HS-27A (cell line): ENCODE measurements at regions not wholly inside any gene's neighbourhood (a gene's known extent, or its start where the extent isn't known, plus 50 kb on each side); places are given as distances from the start of the nearest gene placed in this dataset.

Experiments used
- DNase-seq: peaks from one replicate; pipeline ENCODE4 v3.0.0-alpha.2; 2012; ENCODE audit warnings: low read depth, missing footprints

- DNase-seq, result no peak
These were observed 95.6 kb downstream of the RASSF10 start for GRCh38 chr11:13104619-13105236.

DNA sequence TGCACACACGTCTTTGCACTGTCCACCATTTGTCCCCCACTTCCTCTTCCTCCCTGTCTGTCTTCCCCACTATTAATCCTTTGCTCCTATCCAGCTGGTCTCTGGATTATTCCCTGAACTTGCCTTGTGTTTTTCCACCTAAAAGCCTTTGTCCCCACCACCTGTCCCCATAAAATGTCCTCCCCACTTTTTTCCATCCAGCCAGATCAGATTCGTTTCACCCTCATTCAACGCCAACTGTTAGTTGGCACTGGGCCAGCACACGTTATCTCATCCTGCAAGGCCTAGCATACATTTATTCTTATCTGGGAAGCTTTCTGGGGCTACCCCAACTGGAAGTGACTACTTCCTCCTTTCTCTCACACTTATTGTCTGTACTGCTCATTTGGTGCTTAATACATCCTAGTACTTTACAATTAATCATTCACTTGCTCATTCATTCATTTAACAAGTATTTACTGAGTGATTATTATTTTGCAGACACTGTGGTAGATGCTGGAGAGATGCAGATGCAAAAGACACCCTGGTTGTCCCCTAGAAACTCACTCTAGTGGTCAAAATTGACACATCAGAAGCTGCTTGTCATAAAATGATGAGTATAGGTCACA, 96.2 kb downstream of the RASSF10 start:
- DNase-seq, result no peak

DNA sequence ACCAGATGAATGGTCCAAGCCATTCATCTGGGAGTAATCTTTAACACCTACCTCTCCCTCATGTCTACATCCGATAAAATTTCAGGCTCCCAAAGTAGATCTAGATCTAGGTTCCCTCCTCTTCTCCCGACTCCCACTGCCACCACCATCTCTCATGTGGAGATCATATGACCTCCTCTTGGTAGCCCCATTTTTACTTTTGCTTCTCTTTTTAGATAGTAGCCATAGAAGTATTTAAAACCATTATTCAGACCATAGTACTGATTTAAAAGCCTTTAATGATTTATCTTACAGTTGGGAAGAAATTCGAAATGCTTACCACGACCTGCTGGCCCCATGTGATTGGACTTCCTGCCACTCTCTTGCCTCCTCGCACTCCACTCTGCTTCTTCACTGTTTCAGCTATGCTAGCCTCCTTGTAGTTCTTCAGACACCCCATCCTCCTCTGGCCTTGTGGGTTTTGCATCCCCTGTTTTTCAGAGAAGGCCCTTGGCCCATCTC, 98.5 kb downstream of the RASSF10 start:
- no peak for DNase-seq

DNA sequence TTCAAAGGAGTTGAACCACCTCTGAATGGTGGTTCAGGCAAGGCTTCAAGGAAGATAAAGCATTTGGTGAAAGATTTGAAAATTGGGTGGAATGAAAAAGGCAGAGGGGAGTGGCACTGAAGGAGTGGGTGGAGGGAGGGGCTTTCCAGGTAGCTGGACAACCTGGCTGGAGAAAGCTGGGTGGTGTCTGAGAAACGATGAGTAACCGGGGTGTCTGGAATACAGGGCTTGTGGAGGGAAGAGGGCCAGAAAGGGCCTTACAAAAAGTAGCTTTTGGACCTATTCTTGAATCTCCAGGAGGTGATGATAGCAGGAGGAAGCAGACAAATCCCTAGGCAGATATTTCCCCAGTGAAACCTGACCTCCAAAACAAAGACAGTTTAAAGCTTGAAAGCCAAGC, 99.3 kb downstream of the RASSF10 start:
- DNase-seq, result no peak

GRCh38 chr11:13109616-13110015, 100.5 kb downstream of the RASSF10 start:
- DNase-seq, result no peak

DNA sequence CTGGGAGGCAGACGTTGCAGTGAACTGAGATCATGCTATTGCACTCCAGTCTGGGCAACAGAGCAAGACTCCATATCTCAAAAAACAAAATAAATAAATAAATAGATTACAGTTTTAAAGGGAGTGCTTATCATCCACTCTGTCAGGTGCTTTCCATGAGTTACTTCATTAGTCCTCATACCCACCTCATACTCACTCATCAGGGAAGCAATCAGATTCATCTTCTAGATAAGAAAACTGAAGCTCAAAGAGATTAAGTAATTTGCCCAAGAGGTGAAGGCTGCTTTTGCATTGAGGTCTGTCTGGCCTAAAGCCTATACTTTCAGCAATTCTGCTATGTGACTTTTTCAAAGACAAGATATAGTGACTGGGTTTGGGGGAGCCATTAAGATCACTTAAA, 101.0 kb downstream of the RASSF10 start:
- no peak for DNase-seq

DNA sequence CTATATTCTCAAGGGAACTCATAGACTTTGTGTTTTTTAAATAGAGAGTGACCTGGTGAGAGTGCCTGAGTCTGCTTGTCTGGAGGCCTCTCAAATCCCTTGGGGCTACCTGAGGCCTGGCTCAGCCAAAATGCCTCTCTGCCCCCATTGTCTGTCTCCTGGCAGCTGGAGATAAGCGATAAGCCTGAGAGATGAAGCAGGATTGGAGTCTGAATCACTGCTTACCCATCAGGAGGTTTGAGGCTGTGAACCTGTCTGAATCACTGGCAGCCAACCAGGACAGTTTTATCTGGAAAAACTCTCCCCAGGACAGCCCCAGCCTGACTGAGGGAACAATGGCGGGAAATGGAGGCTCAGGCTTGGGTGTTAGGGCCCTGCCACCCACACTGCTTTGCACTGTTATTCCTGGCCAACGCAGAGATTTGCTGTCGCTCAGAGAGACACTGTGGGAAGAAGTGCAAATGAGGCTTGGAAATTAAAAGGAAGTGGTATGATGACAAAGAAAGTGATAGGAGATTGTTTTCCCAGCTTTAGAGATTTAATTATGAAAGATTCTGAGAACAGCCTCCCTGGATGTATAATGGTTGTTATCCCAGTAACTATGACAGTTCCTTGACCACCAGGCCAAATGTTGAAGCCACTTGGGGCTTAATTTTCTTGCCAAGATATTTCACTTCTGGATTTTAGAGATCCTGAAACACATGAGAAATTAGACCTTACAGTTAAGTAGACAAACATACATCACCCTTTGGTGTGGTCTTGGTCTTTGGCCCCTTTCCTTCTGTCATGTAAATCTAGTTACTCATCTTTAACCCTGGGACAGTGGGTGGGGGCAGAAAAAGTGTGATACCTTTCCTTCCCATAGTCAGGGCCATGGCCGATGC, 102.1 kb downstream of the RASSF10 start:
- DNase-seq, result no peak

- DNase-seq, result no peak
These were observed 102.7 kb downstream of the RASSF10 start for GRCh38 chr11:13111813-13112130.

- DNase-seq, result no peak
These were observed 105.7 kb downstream of the RASSF10 start for GRCh38 chr11:13114566-13115379.

DNA sequence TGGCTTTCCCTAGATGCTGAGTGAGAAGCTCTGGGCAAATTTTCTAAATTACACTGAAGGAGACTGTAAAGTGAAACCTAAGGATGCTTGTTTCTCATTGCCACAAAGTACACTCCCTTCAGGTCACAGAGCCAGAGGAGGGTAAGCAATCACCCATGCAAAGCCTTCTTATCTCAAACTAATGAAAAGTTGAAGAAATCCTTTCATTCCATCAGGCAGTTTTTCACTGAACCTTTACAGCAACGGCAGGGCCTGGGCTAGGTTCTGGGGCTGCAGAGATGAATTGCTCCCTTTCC, 106.2 kb downstream of the RASSF10 start:
- no peak for DNase-seq

DNA sequence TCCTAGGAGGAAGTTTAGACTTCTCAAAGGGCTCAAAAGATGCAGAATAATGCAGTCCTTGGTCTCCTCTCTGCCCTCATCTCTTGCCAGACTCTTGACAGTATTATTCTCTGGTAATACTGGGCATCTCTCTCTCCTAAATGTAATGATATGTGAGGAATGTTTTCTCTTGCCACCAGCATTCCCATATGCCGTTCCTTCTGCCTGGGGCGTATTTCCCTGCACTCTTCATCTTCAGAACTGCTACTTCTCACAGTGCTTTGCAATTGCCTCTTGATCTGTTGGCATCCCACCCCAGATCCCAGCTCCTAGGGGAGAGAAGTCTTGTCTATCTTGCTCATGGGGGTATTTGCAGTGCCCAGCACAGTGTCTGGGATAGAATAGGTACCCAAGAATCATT, 107.4 kb downstream of the RASSF10 start:
- DNase-seq, result no peak

- no peak for DNase-seq
These were observed 108.2 kb downstream of the RASSF10 start for GRCh38 chr11:13117344-13117743.

- peak; percentile 99 for DNase-seq
These were observed 109.1 kb downstream of the RASSF10 start for GRCh38 chr11:13118194-13118593.

- no peak for DNase-seq
These were observed 109.5 kb downstream of the RASSF10 start for GRCh38 chr11:13118650-13119049.

DNA sequence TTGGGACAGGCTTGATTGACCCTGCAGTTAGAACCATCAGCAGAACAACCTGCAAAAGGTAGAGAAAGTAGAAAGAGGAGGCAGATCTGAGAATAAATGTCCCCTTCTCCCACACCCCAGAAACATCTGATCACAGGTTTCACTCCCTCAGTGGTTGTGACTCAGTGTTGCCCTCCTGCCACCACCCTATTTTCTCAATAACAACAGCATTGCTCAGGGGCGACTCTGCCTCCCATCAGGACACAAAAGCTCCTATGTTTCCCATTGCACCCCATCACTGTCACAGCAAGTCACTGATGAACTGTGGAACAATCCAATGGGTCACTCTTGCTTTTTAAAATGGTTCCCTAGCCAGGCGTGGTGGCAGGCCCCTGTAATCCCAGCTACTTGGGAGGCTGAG, 110.2 kb downstream of the RASSF10 start:
- no peak for DNase-seq

DNA sequence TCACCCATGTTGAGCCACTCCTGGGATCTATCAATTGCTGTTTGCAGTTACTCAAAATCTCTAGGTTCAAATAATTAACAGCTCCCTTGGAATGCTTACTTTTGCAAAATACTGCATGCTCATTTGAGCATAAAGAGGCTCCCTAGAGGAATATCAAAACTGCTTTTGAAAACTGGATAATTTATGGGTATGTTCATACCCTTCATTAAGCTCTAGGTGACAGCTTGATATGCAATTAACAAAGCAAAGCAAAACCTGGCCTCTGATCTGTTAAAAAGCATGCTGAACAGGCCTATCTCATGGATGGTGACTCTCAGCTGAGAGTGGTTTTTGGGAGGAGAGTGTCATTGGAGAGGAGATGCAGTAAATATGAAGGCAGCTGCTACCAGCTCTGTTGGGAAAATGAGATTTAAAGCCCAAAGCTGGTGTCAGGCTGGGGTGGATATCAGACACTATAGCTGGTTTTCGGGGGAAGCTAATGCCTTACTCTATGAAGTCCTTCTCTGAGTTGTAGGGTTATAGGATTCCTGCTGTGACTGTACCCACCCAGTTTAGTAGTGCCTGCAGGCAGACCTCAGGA, 110.9 kb downstream of the RASSF10 start:
- no peak for DNase-seq

DNA sequence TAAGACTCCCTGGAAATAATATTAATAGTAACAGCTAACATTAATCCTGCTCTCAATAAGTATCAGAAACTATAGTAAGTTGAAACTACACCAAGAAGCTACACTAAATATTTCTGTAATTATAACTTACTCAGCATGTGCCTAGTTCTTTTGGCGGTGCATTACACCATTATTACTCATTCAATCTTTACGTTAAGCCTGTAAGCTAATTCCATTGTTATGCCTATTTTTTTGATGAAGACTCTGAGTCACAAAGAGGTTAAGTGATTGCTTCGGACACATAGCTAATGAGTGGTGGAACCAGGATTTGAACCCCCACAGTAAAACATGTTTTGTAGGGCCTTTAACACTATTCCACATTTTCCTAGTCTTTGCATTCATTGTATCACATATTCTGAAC, 111.6 kb downstream of the RASSF10 start:
- DNase-seq, result no peak

- peak; percentile 86 for DNase-seq
These were observed 117.3 kb downstream of the RASSF10 start for GRCh38 chr11:13126430-13126829.

GRCh38 chr11:13127161-13127560, 118.0 kb downstream of the RASSF10 start:
- no peak for DNase-seq

DNA sequence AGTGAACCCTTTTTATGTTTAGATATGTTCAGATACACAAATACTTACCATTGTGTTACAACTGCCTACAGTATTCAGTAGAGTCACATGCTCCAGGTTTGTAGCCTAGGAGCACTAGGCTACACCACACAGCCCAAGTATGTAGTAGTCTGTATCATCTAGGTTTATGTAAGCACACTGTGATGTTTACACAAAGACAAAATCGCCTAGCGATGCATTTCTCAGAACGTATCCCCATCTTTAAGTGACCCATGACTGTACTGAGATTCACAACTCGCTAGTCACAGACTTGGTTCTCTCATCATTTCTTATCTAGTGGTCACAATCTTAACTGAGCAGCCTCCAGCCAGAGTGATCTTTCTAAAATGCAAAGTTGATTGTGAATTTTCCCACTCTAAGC, 119.2 kb downstream of the RASSF10 start:
- no peak for DNase-seq

DNA sequence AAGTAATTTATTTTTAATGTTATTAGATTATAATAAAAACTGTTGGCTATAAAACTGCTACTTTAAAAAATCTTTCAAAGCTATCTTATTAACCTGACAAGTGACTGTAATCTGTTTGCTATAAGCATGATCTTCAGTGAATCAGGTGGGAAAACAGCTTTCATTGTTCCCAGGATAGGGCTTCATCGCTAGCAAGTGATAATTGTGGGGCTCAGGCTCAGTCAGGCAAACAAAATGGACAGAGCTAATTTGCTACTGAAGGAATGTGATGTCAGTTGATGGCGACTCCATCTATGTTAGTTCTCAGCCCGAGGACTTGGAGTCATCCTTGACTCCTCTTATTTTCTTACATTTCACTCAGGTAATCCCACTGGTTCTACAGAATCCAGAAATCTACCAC, 125.0 kb downstream of the RASSF10 start:
- DNase-seq, result no peak

- DNase-seq, result no peak
These were observed 125.8 kb downstream of the RASSF10 start for GRCh38 chr11:13134886-13135285.
